ENCODE measurements at regions not wholly inside any gene's neighbourhood (a gene's known extent, or its start where the extent isn't known, plus 50 kb on each side); places are given as distances from the start of the nearest gene placed in this dataset.

- TF ChIP-seq CTCF (IDR thresholded peaks at IDR 0.05; ENCODE audit: extremely low read depth in 1 of 2, insufficient read depth in 1 of 2, low read depth in 1 of 2, low read length in 2 of 2) (no peak), MYC (IDR thresholded peaks at IDR 0.05; ENCODE audit: low read depth, low read length) (no peak), POLR2AphosphoS5 (IDR thresholded peaks at IDR 0.05; ENCODE audit: insufficient read depth, low read depth, low read length) (no peak), POLR2A (IDR thresholded peaks at IDR 0.05; ENCODE audit: low read depth, low read length) (no peak), EZH2 (IDR thresholded peaks at IDR 0.05; ENCODE audit: borderline replicate concordance, low read depth, low read length, severe bottlenecking) (no peak), FOS (IDR thresholded peaks at IDR 0.05; ENCODE audit: borderline replicate concordance, insufficient read depth, low read length) (no peak), JUN (IDR thresholded peaks at IDR 0.05; ENCODE audit: borderline replicate concordance, insufficient read depth, insufficient read length, low read depth) (no peak), GATA2 (IDR thresholded peaks at IDR 0.05; ENCODE audit: insufficient read depth, insufficient read length, low read depth, low read length) (no peak)
- TF ChIP-seq, protein P1, sequence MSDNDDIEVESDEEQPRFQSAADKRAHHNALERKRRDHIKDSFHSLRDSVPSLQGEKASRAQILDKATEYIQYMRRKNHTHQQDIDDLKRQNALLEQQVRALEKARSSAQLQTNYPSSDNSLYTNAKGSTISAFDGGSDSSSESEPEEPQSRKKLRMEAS (IDR thresholded peaks at IDR 0.05; ENCODE audit: insufficient read depth, insufficient read length), result no peak
Observed at GRCh38 chr11:127464325-127464724, 463.8 kb upstream of the KIRREL3 start.

Data from endothelial cell of umbilical vein (primary cell).